ENCODE measurements at regions not wholly inside any gene's neighbourhood (a gene's known extent, or its start where the extent isn't known, plus 50 kb on each side); places are given as distances from the start of the nearest gene placed in this dataset.
A peak's percentile ranks its signal among the peaks of the same experiment; 100 is the strongest.

DNA sequence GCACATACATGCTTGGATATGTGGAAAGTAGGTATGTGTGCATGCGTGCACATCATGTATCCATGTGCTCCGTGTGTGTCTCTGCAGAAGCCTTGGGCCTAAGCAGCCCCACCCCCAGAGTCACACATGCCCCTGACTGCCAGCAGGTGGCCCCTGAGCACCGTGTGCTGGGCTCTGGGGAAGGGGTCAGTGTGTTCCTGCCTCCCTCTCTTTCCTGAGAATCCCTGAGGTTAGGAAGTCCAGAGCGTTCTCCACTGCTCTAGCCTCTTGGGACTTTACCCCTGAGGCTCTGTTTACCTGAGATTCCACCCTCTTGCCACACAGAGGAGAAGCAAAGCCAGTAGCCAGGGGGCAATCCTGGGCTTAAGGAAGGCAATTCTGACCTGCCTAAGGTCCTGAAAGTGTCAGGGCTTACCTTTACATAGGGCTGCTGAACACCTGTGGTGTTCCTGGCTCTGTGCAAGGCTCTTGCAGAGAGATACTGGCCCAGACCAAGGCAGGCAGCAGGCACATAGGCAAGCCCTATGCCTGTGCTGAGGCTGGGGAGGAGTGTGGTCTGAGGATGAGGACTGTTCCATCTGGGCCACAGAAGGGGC is 207.3 kb downstream of the TMEM38B start:
- TF ChIP-seq, protein P1, sequence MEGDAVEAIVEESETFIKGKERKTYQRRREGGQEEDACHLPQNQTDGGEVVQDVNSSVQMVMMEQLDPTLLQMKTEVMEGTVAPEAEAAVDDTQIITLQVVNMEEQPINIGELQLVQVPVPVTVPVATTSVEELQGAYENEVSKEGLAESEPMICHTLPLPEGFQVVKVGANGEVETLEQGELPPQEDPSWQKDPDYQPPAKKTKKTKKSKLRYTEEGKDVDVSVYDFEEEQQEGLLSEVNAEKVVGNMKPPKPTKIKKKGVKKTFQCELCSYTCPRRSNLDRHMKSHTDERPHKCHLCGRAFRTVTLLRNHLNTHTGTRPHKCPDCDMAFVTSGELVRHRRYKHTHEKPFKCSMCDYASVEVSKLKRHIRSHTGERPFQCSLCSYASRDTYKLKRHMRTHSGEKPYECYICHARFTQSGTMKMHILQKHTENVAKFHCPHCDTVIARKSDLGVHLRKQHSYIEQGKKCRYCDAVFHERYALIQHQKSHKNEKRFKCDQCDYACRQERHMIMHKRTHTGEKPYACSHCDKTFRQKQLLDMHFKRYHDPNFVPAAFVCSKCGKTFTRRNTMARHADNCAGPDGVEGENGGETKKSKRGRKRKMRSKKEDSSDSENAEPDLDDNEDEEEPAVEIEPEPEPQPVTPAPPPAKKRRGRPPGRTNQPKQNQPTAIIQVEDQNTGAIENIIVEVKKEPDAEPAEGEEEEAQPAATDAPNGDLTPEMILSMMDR (IDR thresholded peaks at IDR 0.05), result peak in 4 of 6 experiments; percentile 34 to 73 (median 60)
- TF ChIP-seq POLR2A (IDR thresholded peaks at IDR 0.05), result no peak
